ENCODE measurements at regions not wholly inside any gene's neighbourhood (a gene's known extent, or its start where the extent isn't known, plus 50 kb on each side); places are given as distances from the start of the nearest gene placed in this dataset.

DNA sequence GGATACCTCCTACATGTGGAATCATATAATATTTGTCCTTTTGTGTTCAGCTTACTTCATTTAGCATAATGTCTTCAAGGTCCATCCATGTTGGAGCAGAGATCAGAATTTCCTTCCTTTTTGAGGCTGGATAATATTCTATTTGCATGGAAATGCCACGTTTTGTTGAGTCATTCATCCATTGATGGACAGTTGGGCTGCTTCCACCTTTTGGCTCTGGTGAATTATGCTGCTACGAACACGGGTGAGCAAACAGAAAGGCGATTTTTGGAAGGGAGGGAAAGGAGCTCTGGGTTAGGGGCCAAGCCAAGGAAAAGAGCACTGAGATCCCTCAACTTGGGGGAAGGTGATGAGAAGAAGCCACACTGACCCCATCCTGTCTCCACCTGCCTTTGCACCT lies 260.5 kb downstream of the TNS1 start:
- Histone ChIP-seq H3K36me3 (replicated peaks in 1 of 2; ENCODE audit: insufficient read depth in 1 of 2, low read depth in 2 of 2) (no peaks in the 10 kb centered on the region), H3K27ac (no peak overlapping the region), H3K27me3 (no peaks in the 10 kb centered on the region), H3K4me3 (no peak overlapping the region), H3K9me3 (no peaks in the 10 kb centered on the region), H3K4me1 (no peaks in the 10 kb centered on the region)
- TF ChIP-seq, protein P1, sequence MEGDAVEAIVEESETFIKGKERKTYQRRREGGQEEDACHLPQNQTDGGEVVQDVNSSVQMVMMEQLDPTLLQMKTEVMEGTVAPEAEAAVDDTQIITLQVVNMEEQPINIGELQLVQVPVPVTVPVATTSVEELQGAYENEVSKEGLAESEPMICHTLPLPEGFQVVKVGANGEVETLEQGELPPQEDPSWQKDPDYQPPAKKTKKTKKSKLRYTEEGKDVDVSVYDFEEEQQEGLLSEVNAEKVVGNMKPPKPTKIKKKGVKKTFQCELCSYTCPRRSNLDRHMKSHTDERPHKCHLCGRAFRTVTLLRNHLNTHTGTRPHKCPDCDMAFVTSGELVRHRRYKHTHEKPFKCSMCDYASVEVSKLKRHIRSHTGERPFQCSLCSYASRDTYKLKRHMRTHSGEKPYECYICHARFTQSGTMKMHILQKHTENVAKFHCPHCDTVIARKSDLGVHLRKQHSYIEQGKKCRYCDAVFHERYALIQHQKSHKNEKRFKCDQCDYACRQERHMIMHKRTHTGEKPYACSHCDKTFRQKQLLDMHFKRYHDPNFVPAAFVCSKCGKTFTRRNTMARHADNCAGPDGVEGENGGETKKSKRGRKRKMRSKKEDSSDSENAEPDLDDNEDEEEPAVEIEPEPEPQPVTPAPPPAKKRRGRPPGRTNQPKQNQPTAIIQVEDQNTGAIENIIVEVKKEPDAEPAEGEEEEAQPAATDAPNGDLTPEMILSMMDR (IDR thresholded peaks at IDR 0.05) = no peak
- no peak for TF ChIP-seq POLR2A (IDR thresholded peaks at IDR 0.05)
- intact Hi-C loops (cut with DNase I) = no loop called here
- WGBS, 2 donors = 65 to 75% methylated on average over 4 of the region's 4 CpGs
- no peak for DNase-seq
- ATAC-seq = no peak

DNA sequence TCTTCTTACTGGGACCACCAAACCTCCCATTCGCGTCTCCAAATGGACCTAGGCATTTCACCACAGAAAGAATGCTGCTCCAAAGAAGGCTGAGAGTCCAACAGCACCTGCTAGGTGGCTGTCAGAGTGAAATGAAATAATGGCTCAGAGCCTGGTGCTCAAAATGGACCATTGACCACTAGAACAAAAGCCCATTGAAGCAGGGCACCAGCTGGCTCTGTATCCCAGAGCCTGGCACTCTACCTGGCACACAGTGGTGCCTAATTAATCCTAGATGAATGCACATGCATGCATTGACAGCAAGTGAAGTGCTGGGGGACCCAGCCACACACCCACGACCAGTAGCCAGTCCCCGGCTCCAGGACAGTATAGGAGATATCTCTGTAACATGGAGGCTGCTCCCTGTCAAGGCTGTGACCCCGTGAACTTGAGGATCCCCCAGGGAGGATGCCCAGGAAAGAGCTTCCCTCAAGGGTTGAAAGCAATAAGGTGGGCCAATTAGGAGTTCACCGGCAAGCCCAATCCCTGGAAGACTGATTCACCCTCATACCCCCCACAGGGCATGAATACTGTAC lies 261.3 kb downstream of the TNS1 start:
- TF ChIP-seq, protein P1 (IDR thresholded peaks at IDR 0.05) = no peak
- no peak for TF ChIP-seq POLR2A (IDR thresholded peaks at IDR 0.05)
- Histone ChIP-seq H3K9me3 (no peaks in the 10 kb centered on the region), H3K4me3 (no peak overlapping the region), H3K27ac (no peak overlapping the region), H3K27me3 (no peaks in the 10 kb centered on the region), H3K4me1 (no peaks in the 10 kb centered on the region), H3K36me3 (replicated peaks in 1 of 2; ENCODE audit: insufficient read depth in 1 of 2, low read depth in 2 of 2) (no peaks in the 10 kb centered on the region)
- intact Hi-C loops (cut with DNase I) = no loop called here
- DNase-seq (no peak), ATAC-seq (no peak)
- 94 to 95% methylated on average over 6 of the region's 6 CpGs for WGBS, 2 donors

DNA sequence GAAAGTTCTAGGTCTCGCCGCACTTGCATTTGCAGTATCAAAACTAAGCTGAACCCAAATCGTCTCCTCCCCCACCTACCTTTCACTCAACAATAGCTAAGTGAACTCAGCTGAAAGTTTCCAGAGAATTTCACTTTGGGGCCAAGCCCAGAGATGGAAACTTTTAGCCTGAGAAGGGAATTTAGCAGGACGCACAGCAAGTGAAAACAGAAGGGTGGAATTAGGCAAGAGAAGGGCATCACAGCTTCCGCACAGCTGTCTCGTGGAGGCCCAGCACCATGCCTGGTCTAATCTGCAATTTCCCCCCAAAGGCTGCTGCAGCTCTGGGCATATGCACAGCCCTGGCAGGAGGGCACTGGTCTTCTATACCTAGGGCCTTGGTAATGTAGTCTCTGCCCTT lies 262.0 kb downstream of the TNS1 start:
- H3K27ac ChIP-seq = no peak overlapping the region
- no peak for ATAC-seq
- TF ChIP-seq POLR2A (IDR thresholded peaks at IDR 0.05) = no peak
- TF ChIP-seq, protein P1 (IDR thresholded peaks at IDR 0.05) = no peak
- no peaks in the 10 kb centered on the region for H3K4me1 ChIP-seq
- no peak overlapping the region for H3K4me3 ChIP-seq
- no peaks in the 10 kb centered on the region for H3K36me3 ChIP-seq (replicated peaks in 1 of 2; ENCODE audit: insufficient read depth in 1 of 2, low read depth in 2 of 2)
- no peaks in the 10 kb centered on the region for H3K9me3 ChIP-seq
- H3K27me3 ChIP-seq = no peaks in the 10 kb centered on the region
- no peak for DNase-seq
- 84 to 89% methylated on average over 6 of the region's 6 CpGs for WGBS, 2 donors
- intact Hi-C loops (cut with DNase I) = no loop called here

DNA sequence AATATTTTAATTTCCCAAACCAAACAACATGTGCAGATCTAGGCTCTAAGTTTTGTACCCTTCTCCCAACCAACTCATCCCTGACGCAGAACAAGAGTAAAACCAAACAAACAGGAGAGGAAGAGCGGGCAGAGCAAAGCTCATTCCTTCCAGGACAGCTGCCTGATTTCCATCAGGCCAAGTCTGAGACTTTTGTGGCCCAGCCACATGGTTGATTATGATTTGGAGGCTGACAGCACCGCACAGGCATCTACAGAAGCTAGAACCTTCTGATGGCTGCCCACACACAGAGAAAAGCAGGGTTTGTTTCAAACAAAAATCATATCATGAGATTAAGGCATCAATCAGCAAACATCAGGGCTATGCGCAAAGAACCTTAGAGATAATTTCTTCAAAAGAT lies 262.6 kb downstream of the TNS1 start:
- Histone ChIP-seq H3K36me3 (replicated peaks in 1 of 2; ENCODE audit: insufficient read depth in 1 of 2, low read depth in 2 of 2) (no peaks in the 10 kb centered on the region), H3K27me3 (no peaks in the 10 kb centered on the region), H3K27ac (no peak overlapping the region), H3K4me1 (no peaks in the 10 kb centered on the region), H3K9me3 (no peaks in the 10 kb centered on the region), H3K4me3 (no peak overlapping the region)
- no peak for TF ChIP-seq POLR2A (IDR thresholded peaks at IDR 0.05)
- TF ChIP-seq, protein P1 (IDR thresholded peaks at IDR 0.05) = no peak
- intact Hi-C loops (cut with DNase I) = no loop called here
- WGBS, 2 donors = 86 to 87% methylated on average over 4 of the region's 4 CpGs
- no peak for ATAC-seq
- DNase-seq = no peak

DNA sequence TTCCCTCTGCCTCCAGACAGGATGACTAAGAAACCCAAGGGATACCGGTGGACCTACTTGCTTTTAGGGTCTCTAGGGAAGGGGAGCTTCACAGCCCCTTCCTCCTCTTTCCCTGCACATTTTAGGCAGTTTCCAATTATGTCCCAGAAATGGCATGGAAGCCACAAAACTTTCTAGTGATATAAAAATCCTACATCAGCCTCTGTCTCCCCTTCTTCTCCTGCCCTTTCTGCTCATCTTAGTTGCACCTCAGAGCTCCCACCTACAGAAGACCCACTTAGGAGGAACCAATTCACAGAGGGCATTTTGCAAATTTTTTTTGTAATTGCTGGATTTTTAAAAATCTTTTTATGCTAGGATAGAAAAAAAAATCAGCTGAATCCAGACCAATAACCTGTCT lies 263.1 kb downstream of the TNS1 start:
- no peaks in the 10 kb centered on the region for H3K36me3 ChIP-seq (replicated peaks in 1 of 2; ENCODE audit: insufficient read depth in 1 of 2, low read depth in 2 of 2)
- no peak overlapping the region for H3K27ac ChIP-seq
- no peaks in the 10 kb centered on the region for H3K27me3 ChIP-seq
- TF ChIP-seq, protein P1 (IDR thresholded peaks at IDR 0.05) = no peak
- no peak for TF ChIP-seq POLR2A (IDR thresholded peaks at IDR 0.05)
- intact Hi-C loops (cut with DNase I) = no loop called here
- no peak for ATAC-seq
- no peak overlapping the region for H3K4me3 ChIP-seq
- WGBS, 2 donors = 84 to 100% methylated on average over 1 of the region's 1 CpG
- DNase-seq = no peak
- H3K4me1 ChIP-seq = no peaks in the 10 kb centered on the region
- H3K9me3 ChIP-seq = no peaks in the 10 kb centered on the region

Measured in body of pancreas (tissue), 4 donors.